GM23338 (cell line): ENCODE measurements at regions not wholly inside any gene's neighbourhood (a gene's known extent, or its start where the extent isn't known, plus 50 kb on each side); places are given as distances from the start of the nearest gene placed in this dataset.

Source experiments
- ATAC-seq: fragments of 200-7000 bp; cut with Tn5 transposase; 3 replicates; pipeline ENCODE4 v1.9.1; 2020
- DNase-seq: peaks from one replicate; pipeline ENCODE4 v3.0.0-alpha.2; 2015; ENCODE audit warnings: low spot score
- H2AFZ ChIP-seq: fragments of 200-600 bp; sonication (generic); 2 replicates; pipeline ENCODE4 v1.8.0; 2016; ENCODE audit warnings: antibody characterized with exemption, mild to moderate bottlenecking, moderate library complexity
- H3F3A ChIP-seq: fragments of 200-600 bp; sonication (generic); replicated peaks from 2 replicates; pipeline ENCODE4 v1.8.0; 2017; ENCODE audit warnings: antibody characterized with exemption, mixed run types, low read depth
- H3K27ac ChIP-seq: fragments of 200-600 bp; sonication (generic); 2 replicates; pipeline ENCODE4 v1.6.1; 2016; ENCODE audit warnings: low read depth
- H3K27me3 ChIP-seq: fragments of 200-600 bp; sonication (generic); 2 replicates; pipeline ENCODE4 v1.8.0; 2016; ENCODE audit warnings: mild to moderate bottlenecking, mixed run types, moderate library complexity; ENCODE audit not compliant: insufficient read depth
- H3K36me3 ChIP-seq: fragments of 200-600 bp; sonication (generic); 2 replicates; pipeline ENCODE4 v1.8.0; 2016; ENCODE audit warnings: mild to moderate bottlenecking; ENCODE audit not compliant: insufficient read depth
- H3K4me1 ChIP-seq: fragments of 200-600 bp; sonication (generic); 2 replicates; pipeline ENCODE4 v1.8.0; 2016; ENCODE audit warnings: mild to moderate bottlenecking, moderate library complexity; ENCODE audit not compliant: insufficient read depth
- H3K4me2 ChIP-seq: fragments of 200-600 bp; sonication (generic); 2 replicates; pipeline ENCODE4 v1.7.1; 2017; ENCODE audit warnings: mixed run types
- H3K4me3 ChIP-seq: fragments of 200-600 bp; sonication (generic); 2 replicates; pipeline ENCODE4 v1.6.1; 2016; ENCODE audit warnings: mixed run types
- H3K79me2 ChIP-seq: fragments of 200-600 bp; sonication (generic); replicated peaks from 2 replicates; pipeline ENCODE4 v1.8.0; 2017; ENCODE audit warnings: mild to moderate bottlenecking; ENCODE audit not compliant: insufficient read depth
- H3K9me2 ChIP-seq: fragments of 200-600 bp; sonication (generic); 2 replicates; pipeline ENCODE4 v1.8.0; 2017; ENCODE audit not compliant: insufficient read depth
- H4K20me1 ChIP-seq: fragments of 200-600 bp; sonication (generic); replicated peaks from 2 replicates; pipeline ENCODE4 v1.8.0; 2017; ENCODE audit warnings: mild to moderate bottlenecking; ENCODE audit not compliant: insufficient read depth
- H3K27ac Mint-ChIP-seq: 2 replicates; pipeline ENCODE4 v1.8.0; 2020; ENCODE audit warnings: inconsistent platforms, mild to moderate bottlenecking, moderate library complexity, mixed read lengths
- H3K27me3 Mint-ChIP-seq: 3 replicates; pipeline ENCODE4 v1.8.0; 2022; ENCODE audit warnings: low read depth, mild to moderate bottlenecking, moderate library complexity, mixed read lengths, inconsistent platforms; ENCODE audit not compliant: insufficient read depth, poor library complexity
- H3K36me3 Mint-ChIP-seq: 3 replicates; pipeline ENCODE4 v1.8.0; 2021; ENCODE audit warnings: low read depth, mild to moderate bottlenecking, inconsistent platforms, moderate library complexity, mixed read lengths
- H3K4me1 Mint-ChIP-seq: 3 replicates; pipeline ENCODE4 v1.8.0; 2020; ENCODE audit warnings: mild to moderate bottlenecking, inconsistent platforms, mixed read lengths
- H3K4me3 Mint-ChIP-seq: 3 replicates; pipeline ENCODE4 v1.8.0; 2021; ENCODE audit warnings: moderate library complexity, mild to moderate bottlenecking, inconsistent platforms, mixed read lengths
- H3K9me3 Mint-ChIP-seq: 3 replicates; pipeline ENCODE4 v1.8.0; 2020; ENCODE audit warnings: moderate library complexity, mild to moderate bottlenecking, inconsistent platforms, mixed read lengths
- CREB1 ChIP-seq: fragments of 250-450 bp; sonication (Bioruptor Pico); IDR thresholded peaks from 2 replicates; pipeline ENCODE4 v1.5.0; 2020; ENCODE audit warnings: low read depth, mild to moderate bottlenecking, moderate library complexity
- CTCF ChIP-seq, 2 experiments: fragments of 200-600 bp in 1 of 2; sonication (generic) in 1 of 2; conservative IDR thresholded peaks; 2 replicates each; pipeline versions ENCODE4 v1.5.1 to v1.6.1; 2016 to 2017; ENCODE audit warnings: antibody characterized with exemption in 2 of 2, low read depth in 2 of 2, mild to moderate bottlenecking in 2 of 2, moderate library complexity in 1 of 2
- ETS1 ChIP-seq: IDR thresholded peaks from 2 replicates; pipeline ENCODE4 v1.6.1; 2016; ENCODE audit warnings: antibody characterized with exemption
- EZH2phosphoT487 ChIP-seq: fragments of 200-600 bp; sonication (generic); IDR thresholded peaks from one replicate; pipeline ENCODE4 v1.8.1; 2018; ENCODE audit warnings: antibody characterized with exemption; ENCODE audit not compliant: unreplicated experiment
- JUNB ChIP-seq: IDR thresholded peaks from one replicate; pipeline ENCODE4 v1.6.1; 2016; ENCODE audit warnings: antibody characterized with exemption; ENCODE audit not compliant: unreplicated experiment
- NANOG ChIP-seq: IDR thresholded peaks from 2 replicates; pipeline ENCODE4 v1.6.1; 2016; ENCODE audit warnings: antibody characterized with exemption, borderline replicate concordance
- POLR2AphosphoS5 ChIP-seq: IDR thresholded peaks from 2 replicates; pipeline ENCODE4 v1.6.1; 2016; ENCODE audit warnings: antibody characterized with exemption, low read depth
- REST ChIP-seq: IDR thresholded peaks from one replicate; pipeline ENCODE4 v1.6.1; 2018; ENCODE audit warnings: antibody characterized with exemption; ENCODE audit not compliant: unreplicated experiment
- STAT1 ChIP-seq: IDR thresholded peaks from one replicate; pipeline ENCODE4 v1.6.1; 2016; ENCODE audit warnings: antibody characterized with exemption; ENCODE audit not compliant: unreplicated experiment
- ZNF114 ChIP-seq: fragments of 250-450 bp; sonication (Bioruptor Pico); IDR thresholded peaks from 2 replicates; pipeline ENCODE4 v1.5.0; 2020; ENCODE audit warnings: mild to moderate bottlenecking, moderate library complexity
- ZNF331 ChIP-seq: fragments of 250-450 bp; sonication (Bioruptor Pico); IDR thresholded peaks from 2 replicates; pipeline ENCODE4 v1.5.0; 2020; ENCODE audit warnings: low read depth, mild to moderate bottlenecking, moderate library complexity

GRCh38 chr2:220466251-220466691, 838.8 kb downstream of the SLC4A3 start (continued):
- TF ChIP-seq CTCF (conservative IDR thresholded peaks at IDR 0.05; ENCODE audit: low read depth in 2 of 2) (no peak), ZNF114 (CRISPR knock-in tag) (no peak), REST (no peak), POLR2AphosphoS5 (no peak), ETS1 (no peak), ZNF331 (CRISPR knock-in tag) (no peak), NANOG (no peak), EZH2phosphoT487 (no peak)

GRCh38 chr2:220469201-220469600, 841.8 kb downstream of the SLC4A3 start:
- Histone ChIP-seq H2AFZ (no peak overlapping the region), H3F3A (no peaks in the 10 kb centered on the region), H3K36me3 (no peaks in the 10 kb centered on the region), H4K20me1 (no peaks in the 10 kb centered on the region), H3K9me2 (peaks cover 3% of the 10 kb centered on the region; the same call in 1 of the 2 replicates), H3K4me2 (no peak overlapping the region), H3K27ac (no peak overlapping the region), H3K4me1 (no peaks in the 10 kb centered on the region), H3K79me2 (no peaks in the 10 kb centered on the region), H3K4me3 (no peak overlapping the region), H3K27me3 (no peaks in the 10 kb centered on the region)
- Mint-ChIP-seq H3K4me1 (no peaks in the 10 kb centered on the region), H3K9me3 (no peaks in the 10 kb centered on the region), H3K27ac (no peak overlapping the region), H3K27me3 (no peaks in the 10 kb centered on the region), H3K36me3 (no peaks in the 10 kb centered on the region), H3K4me3 (no peak overlapping the region)
- ATAC-seq (no peak), DNase-seq (no peak)
- TF ChIP-seq ZNF331 (CRISPR knock-in tag), result no peak
- TF ChIP-seq NANOG, result no peak
- no peak for TF ChIP-seq JUNB
- TF ChIP-seq REST, result no peak
- no peak for TF ChIP-seq ETS1
- TF ChIP-seq CREB1 (CRISPR knock-in tag), result no peak
- no peak for TF ChIP-seq STAT1
- TF ChIP-seq EZH2phosphoT487, result no peak
- TF ChIP-seq ZNF114 (CRISPR knock-in tag), result no peak
